ENCODE measurements at regions not wholly inside any gene's neighbourhood (a gene's known extent, or its start where the extent isn't known, plus 50 kb on each side); places are given as distances from the start of the nearest gene placed in this dataset.

DNA sequence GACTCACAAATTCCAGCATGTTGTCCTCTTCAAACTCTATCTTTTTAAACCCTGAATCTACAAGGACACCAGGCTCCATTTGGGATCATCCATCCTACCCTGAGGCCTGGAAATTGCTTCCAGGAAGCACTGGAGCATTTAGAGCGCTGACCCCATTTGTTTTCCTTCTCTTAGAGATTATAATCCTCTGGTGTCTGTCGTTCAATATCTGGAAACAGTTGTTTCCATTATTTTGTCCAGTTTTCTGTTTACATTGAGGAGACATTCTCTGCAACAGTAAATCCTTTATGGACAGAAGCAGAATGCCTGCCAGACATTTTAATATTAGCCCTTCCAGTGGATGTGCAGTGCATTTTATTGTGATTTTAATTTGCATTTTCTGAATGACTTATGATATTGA is 119.4 kb upstream of the MEOX2 start:
- no peak for TF ChIP-seq EZH2phosphoT487 (IDR thresholded peaks at IDR 0.05; ENCODE audit: borderline replicate concordance, low read length)
- TF ChIP-seq, protein P1, sequence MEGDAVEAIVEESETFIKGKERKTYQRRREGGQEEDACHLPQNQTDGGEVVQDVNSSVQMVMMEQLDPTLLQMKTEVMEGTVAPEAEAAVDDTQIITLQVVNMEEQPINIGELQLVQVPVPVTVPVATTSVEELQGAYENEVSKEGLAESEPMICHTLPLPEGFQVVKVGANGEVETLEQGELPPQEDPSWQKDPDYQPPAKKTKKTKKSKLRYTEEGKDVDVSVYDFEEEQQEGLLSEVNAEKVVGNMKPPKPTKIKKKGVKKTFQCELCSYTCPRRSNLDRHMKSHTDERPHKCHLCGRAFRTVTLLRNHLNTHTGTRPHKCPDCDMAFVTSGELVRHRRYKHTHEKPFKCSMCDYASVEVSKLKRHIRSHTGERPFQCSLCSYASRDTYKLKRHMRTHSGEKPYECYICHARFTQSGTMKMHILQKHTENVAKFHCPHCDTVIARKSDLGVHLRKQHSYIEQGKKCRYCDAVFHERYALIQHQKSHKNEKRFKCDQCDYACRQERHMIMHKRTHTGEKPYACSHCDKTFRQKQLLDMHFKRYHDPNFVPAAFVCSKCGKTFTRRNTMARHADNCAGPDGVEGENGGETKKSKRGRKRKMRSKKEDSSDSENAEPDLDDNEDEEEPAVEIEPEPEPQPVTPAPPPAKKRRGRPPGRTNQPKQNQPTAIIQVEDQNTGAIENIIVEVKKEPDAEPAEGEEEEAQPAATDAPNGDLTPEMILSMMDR (IDR thresholded peaks at IDR 0.05; ENCODE audit: low read depth, low read length, poor library complexity, severe bottlenecking), result no peak
- H3K27ac ChIP-seq (ENCODE audit: low read depth, low read length), result no peak overlapping the region
- H4K20me1 ChIP-seq (ENCODE audit: control insufficient read depth, insufficient read depth, low read depth, low read length), result no peaks in the 10 kb centered on the region
- no peaks in the 10 kb centered on the region for H3F3A ChIP-seq (ENCODE audit: control insufficient read depth, insufficient read depth)
- no peaks in the 10 kb centered on the region for H3K9me2 ChIP-seq (replicated peaks; ENCODE audit: control insufficient read depth, low read length)
- H3K79me2 ChIP-seq (ENCODE audit: control insufficient read depth, low read length), result no peaks in the 10 kb centered on the region
- no peaks in the 10 kb centered on the region for H3K9me3 ChIP-seq (ENCODE audit: control insufficient read depth, insufficient read depth, low read length)
- H3K4me2 ChIP-seq (ENCODE audit: low read length), result no peak overlapping the region
- H3K27me3 ChIP-seq (ENCODE audit: control insufficient read depth, low read length), result no peaks in the 10 kb centered on the region
- no peak overlapping the region for H3K4me3 ChIP-seq (ENCODE audit: low read length)
- no peaks in the 10 kb centered on the region for H3K4me1 ChIP-seq (ENCODE audit: control insufficient read depth, low read length)
- H3K36me3 ChIP-seq (ENCODE audit: control insufficient read depth, low read length), result no peaks in the 10 kb centered on the region

DNA sequence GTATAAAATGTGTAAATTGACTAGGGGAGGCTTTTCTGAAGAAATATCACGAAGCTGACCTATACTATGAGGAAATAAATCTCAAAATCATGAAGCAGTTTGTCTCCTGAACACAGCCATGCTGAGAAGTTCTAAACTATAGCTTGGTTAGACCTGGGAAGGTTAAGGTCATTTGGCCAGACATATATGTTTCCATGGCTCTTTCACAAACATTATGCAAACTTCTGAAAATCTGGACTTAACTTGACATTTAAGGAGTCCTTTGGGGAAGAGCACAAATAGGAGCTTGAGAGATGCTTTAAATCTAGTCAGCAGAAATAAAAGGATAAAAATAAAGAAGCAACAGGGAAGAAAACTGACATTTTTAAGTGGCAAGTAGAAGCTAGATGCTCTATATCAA is 115.9 kb upstream of the MEOX2 start:
- Histone ChIP-seq H3K9me3 (ENCODE audit: control insufficient read depth, insufficient read depth, low read length) (no peaks in the 10 kb centered on the region), H3K4me3 (ENCODE audit: low read length) (no peak overlapping the region), H3K36me3 (ENCODE audit: control insufficient read depth, low read length) (no peaks in the 10 kb centered on the region), H3K27ac (ENCODE audit: low read depth, low read length) (no peak overlapping the region), H3K27me3 (ENCODE audit: control insufficient read depth, low read length) (no peaks in the 10 kb centered on the region), H3K4me1 (ENCODE audit: control insufficient read depth, low read length) (no peaks in the 10 kb centered on the region), H3K79me2 (ENCODE audit: control insufficient read depth, low read length) (no peaks in the 10 kb centered on the region), H3K9me2 (replicated peaks; ENCODE audit: control insufficient read depth, low read length) (no peaks in the 10 kb centered on the region), H3F3A (ENCODE audit: control insufficient read depth, insufficient read depth) (no peaks in the 10 kb centered on the region), H4K20me1 (ENCODE audit: control insufficient read depth, insufficient read depth, low read depth, low read length) (no peaks in the 10 kb centered on the region), H3K4me2 (ENCODE audit: low read length) (no peak overlapping the region)
- TF ChIP-seq, protein P1 (IDR thresholded peaks at IDR 0.05; ENCODE audit: low read depth, low read length, poor library complexity, severe bottlenecking), result no peak
- TF ChIP-seq EZH2phosphoT487 (IDR thresholded peaks at IDR 0.05; ENCODE audit: borderline replicate concordance, low read length), result no peak

DNA sequence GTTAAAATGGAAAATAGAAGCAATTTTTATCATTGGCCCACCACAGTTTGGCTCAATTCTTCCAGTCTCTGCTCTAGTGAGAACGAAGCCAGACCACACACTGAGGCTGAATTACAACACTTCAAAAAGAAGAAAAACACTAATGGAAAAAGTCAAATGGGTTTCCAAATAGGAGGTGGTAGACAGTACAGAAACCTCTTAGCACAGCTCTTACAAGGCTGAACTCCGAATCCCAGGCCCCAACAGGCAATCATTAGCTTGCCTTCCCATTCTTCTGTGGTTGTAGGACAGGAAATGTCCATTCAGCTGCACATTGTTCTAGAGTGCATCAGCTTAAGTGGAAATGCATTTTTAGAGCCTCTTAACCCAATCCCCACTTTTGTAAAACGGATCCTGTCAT is 115.1 kb upstream of the MEOX2 start:
- no peaks in the 10 kb centered on the region for H3F3A ChIP-seq (ENCODE audit: control insufficient read depth, insufficient read depth)
- no peaks in the 10 kb centered on the region for H4K20me1 ChIP-seq (ENCODE audit: control insufficient read depth, insufficient read depth, low read depth, low read length)
- no peak for TF ChIP-seq EZH2phosphoT487 (IDR thresholded peaks at IDR 0.05; ENCODE audit: borderline replicate concordance, low read length)
- no peaks in the 10 kb centered on the region for H3K9me2 ChIP-seq (replicated peaks; ENCODE audit: control insufficient read depth, low read length)
- H3K4me3 ChIP-seq (ENCODE audit: low read length), result no peak overlapping the region
- H3K36me3 ChIP-seq (ENCODE audit: control insufficient read depth, low read length), result no peaks in the 10 kb centered on the region
- no peaks in the 10 kb centered on the region for H3K9me3 ChIP-seq (ENCODE audit: control insufficient read depth, insufficient read depth, low read length)
- no peaks in the 10 kb centered on the region for H3K79me2 ChIP-seq (ENCODE audit: control insufficient read depth, low read length)
- H3K4me1 ChIP-seq (ENCODE audit: control insufficient read depth, low read length), result no peaks in the 10 kb centered on the region
- H3K27me3 ChIP-seq (ENCODE audit: control insufficient read depth, low read length), result no peaks in the 10 kb centered on the region
- H3K4me2 ChIP-seq (ENCODE audit: low read length), result no peak overlapping the region
- no peak overlapping the region for H3K27ac ChIP-seq (ENCODE audit: low read depth, low read length)

DNA sequence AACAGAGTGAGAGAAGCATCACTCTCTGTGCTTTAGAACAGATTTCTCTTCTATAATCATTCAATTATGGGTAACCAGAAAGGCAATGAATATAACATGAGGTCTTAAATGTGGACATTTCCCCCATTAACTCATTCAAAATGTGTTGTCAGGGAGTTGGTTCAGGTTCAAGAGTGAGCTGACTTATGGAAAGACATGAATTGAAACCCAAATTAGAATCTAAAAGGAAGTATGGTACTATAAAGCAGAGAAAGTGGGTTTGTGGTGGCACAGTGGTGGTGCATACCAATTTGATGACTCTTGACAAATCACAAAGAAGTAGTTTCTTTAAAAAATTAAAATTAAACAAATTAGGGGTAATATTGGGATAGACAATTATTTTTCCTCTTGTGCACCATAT is 114.6 kb upstream of the MEOX2 start:
- H3K4me1 ChIP-seq (ENCODE audit: control insufficient read depth, low read length), result no peaks in the 10 kb centered on the region
- H3K36me3 ChIP-seq (ENCODE audit: control insufficient read depth, low read length), result no peaks in the 10 kb centered on the region
- no peaks in the 10 kb centered on the region for H3K79me2 ChIP-seq (ENCODE audit: control insufficient read depth, low read length)
- H4K20me1 ChIP-seq (ENCODE audit: control insufficient read depth, insufficient read depth, low read depth, low read length), result no peaks in the 10 kb centered on the region
- H3K27ac ChIP-seq (ENCODE audit: low read depth, low read length), result no peak overlapping the region
- no peak overlapping the region for H3K4me3 ChIP-seq (ENCODE audit: low read length)
- no peak overlapping the region for H3K4me2 ChIP-seq (ENCODE audit: low read length)
- TF ChIP-seq EZH2phosphoT487 (IDR thresholded peaks at IDR 0.05; ENCODE audit: borderline replicate concordance, low read length), result no peak
- H3F3A ChIP-seq (ENCODE audit: control insufficient read depth, insufficient read depth), result no peaks in the 10 kb centered on the region
- H3K27me3 ChIP-seq (ENCODE audit: control insufficient read depth, low read length), result no peaks in the 10 kb centered on the region
- no peaks in the 10 kb centered on the region for H3K9me2 ChIP-seq (replicated peaks; ENCODE audit: control insufficient read depth, low read length)
- no peaks in the 10 kb centered on the region for H3K9me3 ChIP-seq (ENCODE audit: control insufficient read depth, insufficient read depth, low read length)

Measured in DOHH2 (cell line).